Astrocyte (in vitro differentiated cells and primary cell): ENCODE measurements at regions not wholly inside any gene's neighbourhood (a gene's known extent, or its start where the extent isn't known, plus 50 kb on each side); places are given as distances from the start of the nearest gene placed in this dataset.

Experiments used
- DNase-seq: peaks from one replicate; pipeline ENCODE4 v3.0.0-alpha.2; 2010; ENCODE audit warnings: low read depth
- FAIRE-seq: peaks from 2 replicates; lab custom pipeline; 2011; peaks lifted over from hg19 to GRCh38; lab: Jason Lieb, UNC
- H2AFZ ChIP-seq: 2 replicates; pipeline ENCODE4 v1.6.0; 2012; ENCODE audit warnings: low read depth, low read length, inconsistent platforms
- H3K27ac ChIP-seq: 2 replicates; pipeline ENCODE4 v1.5.1; 2011; ENCODE audit warnings: low read depth, low read length, inconsistent platforms
- H3K27me3 ChIP-seq: 2 replicates; pipeline ENCODE4 v1.6.0; 2011; ENCODE audit warnings: low read length, inconsistent platforms; ENCODE audit not compliant: insufficient read depth
- H3K36me3 ChIP-seq: 2 replicates; pipeline ENCODE4 v1.5.1; 2011; ENCODE audit warnings: low read length, inconsistent platforms; ENCODE audit not compliant: insufficient read depth
- H3K4me1 ChIP-seq: 2 replicates; pipeline ENCODE4 v1.5.1; 2011; ENCODE audit warnings: low read length, inconsistent platforms; ENCODE audit not compliant: insufficient read depth
- H3K4me2 ChIP-seq: 2 replicates; pipeline ENCODE4 v1.6.0; 2012; ENCODE audit warnings: low read length, inconsistent platforms
- H3K4me3 ChIP-seq: 2 replicates; pipeline ENCODE4 v1.5.1; 2011; ENCODE audit warnings: low read depth, mild to moderate bottlenecking, low read length, inconsistent platforms; ENCODE audit not compliant: insufficient read depth
- H3K79me2 ChIP-seq: 2 replicates; pipeline ENCODE4 v1.6.0; 2012; ENCODE audit warnings: mild to moderate bottlenecking, low read length, inconsistent platforms; ENCODE audit not compliant: insufficient read depth
- H3K9ac ChIP-seq: 2 replicates; pipeline ENCODE4 v1.6.0; 2012; ENCODE audit warnings: mild to moderate bottlenecking, low read length, inconsistent platforms
- H3K9me3 ChIP-seq: 2 replicates; pipeline ENCODE4 v1.5.1; 2012; ENCODE audit warnings: low read depth, mild to moderate bottlenecking, low read length, inconsistent platforms; ENCODE audit not compliant: insufficient read depth
- H4K20me1 ChIP-seq: 2 replicates; pipeline ENCODE4 v1.6.0; 2012; ENCODE audit warnings: low read length, inconsistent platforms; ENCODE audit not compliant: insufficient read depth
- H3K27ac Mint-ChIP-seq: one replicate; pipeline ENCODE4 v1.8.0; 2021; ENCODE audit warnings: mild to moderate bottlenecking, mixed read lengths; ENCODE audit not compliant: unreplicated experiment
- H3K27me3 Mint-ChIP-seq: one replicate; pipeline ENCODE4 v1.8.0; 2021; ENCODE audit warnings: low read depth, mixed read lengths; ENCODE audit not compliant: unreplicated experiment
- H3K36me3 Mint-ChIP-seq: one replicate; pipeline ENCODE4 v1.8.0; 2021; ENCODE audit warnings: low read depth, mixed read lengths; ENCODE audit not compliant: unreplicated experiment
- H3K4me1 Mint-ChIP-seq: one replicate; pipeline ENCODE4 v1.8.0; 2021; ENCODE audit warnings: low read depth, mixed read lengths; ENCODE audit not compliant: unreplicated experiment
- H3K4me3 Mint-ChIP-seq: one replicate; pipeline ENCODE4 v1.8.0; 2021; ENCODE audit warnings: mild to moderate bottlenecking, moderate library complexity, mixed read lengths; ENCODE audit not compliant: unreplicated experiment
- H3K9me3 Mint-ChIP-seq: one replicate; pipeline ENCODE4 v1.8.0; 2021; ENCODE audit warnings: mild to moderate bottlenecking, mixed read lengths; ENCODE audit not compliant: unreplicated experiment
- EZH2 ChIP-seq: IDR thresholded peaks from 2 replicates; pipeline ENCODE4 v1.6.1; 2012; ENCODE audit warnings: mild to moderate bottlenecking, low read length, inconsistent platforms; ENCODE audit not compliant: insufficient read depth
- TF ChIP-seq, protein P1 (sequence below): IDR thresholded peaks from 2 replicates; pipeline ENCODE4 v1.5.1; 2011; ENCODE audit warnings: low read depth, mild to moderate bottlenecking, inconsistent platforms, low read length, moderate library complexity; ENCODE audit not compliant: insufficient read depth

DNA sequence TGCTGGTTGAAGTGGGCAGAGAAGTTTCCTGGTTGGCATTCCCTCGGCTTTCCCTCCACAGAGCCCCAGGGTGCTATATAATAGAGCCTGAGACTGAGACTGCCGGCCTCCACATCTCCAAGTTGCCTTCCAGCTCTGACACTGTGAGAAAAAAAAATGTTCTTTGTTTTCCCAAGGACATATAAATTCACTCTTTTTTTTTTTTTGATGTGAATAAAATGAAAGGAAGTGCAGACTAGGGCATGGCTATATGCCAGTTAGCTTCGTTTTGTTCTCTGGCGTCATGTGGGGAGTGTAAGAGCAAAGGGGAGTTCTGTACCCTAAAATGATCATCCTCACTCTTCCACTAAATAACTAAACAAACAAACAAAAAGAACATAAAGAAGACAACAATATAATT is 101.6 kb downstream of the TNFSF18 start:
- no peaks in the 10 kb centered on the region for H3K27me3 Mint-ChIP-seq
- DNase-seq (no peak), FAIRE-seq (no peak)
- H3K9me3 Mint-ChIP-seq: peaks cover 3% of the 10 kb centered on the region
- peaks cover 21% of the 10 kb centered on the region for H3K4me1 Mint-ChIP-seq
- no peaks in the 10 kb centered on the region for H4K20me1 ChIP-seq
- H3K4me3 Mint-ChIP-seq: no peak overlapping the region
- no peaks in the 10 kb centered on the region for H3K36me3 Mint-ChIP-seq
- no peak overlapping the region for H3K27ac ChIP-seq
- peaks cover 8% of the 10 kb centered on the region for H3K4me1 ChIP-seq
- no peaks in the 10 kb centered on the region for H3K9me3 ChIP-seq
- no peak overlapping the region for H3K27ac Mint-ChIP-seq
- H3K27me3 ChIP-seq: no peaks in the 10 kb centered on the region
- H3K9ac ChIP-seq: no peak overlapping the region
- H3K4me3 ChIP-seq: no peak overlapping the region
- H3K79me2 ChIP-seq: no peaks in the 10 kb centered on the region
- H3K36me3 ChIP-seq: no peaks in the 10 kb centered on the region
- no peak overlapping the region for H2AFZ ChIP-seq
- TF ChIP-seq, protein P1, sequence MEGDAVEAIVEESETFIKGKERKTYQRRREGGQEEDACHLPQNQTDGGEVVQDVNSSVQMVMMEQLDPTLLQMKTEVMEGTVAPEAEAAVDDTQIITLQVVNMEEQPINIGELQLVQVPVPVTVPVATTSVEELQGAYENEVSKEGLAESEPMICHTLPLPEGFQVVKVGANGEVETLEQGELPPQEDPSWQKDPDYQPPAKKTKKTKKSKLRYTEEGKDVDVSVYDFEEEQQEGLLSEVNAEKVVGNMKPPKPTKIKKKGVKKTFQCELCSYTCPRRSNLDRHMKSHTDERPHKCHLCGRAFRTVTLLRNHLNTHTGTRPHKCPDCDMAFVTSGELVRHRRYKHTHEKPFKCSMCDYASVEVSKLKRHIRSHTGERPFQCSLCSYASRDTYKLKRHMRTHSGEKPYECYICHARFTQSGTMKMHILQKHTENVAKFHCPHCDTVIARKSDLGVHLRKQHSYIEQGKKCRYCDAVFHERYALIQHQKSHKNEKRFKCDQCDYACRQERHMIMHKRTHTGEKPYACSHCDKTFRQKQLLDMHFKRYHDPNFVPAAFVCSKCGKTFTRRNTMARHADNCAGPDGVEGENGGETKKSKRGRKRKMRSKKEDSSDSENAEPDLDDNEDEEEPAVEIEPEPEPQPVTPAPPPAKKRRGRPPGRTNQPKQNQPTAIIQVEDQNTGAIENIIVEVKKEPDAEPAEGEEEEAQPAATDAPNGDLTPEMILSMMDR: no peak
- no peak for TF ChIP-seq EZH2
- no peak overlapping the region for H3K4me2 ChIP-seq

DNA sequence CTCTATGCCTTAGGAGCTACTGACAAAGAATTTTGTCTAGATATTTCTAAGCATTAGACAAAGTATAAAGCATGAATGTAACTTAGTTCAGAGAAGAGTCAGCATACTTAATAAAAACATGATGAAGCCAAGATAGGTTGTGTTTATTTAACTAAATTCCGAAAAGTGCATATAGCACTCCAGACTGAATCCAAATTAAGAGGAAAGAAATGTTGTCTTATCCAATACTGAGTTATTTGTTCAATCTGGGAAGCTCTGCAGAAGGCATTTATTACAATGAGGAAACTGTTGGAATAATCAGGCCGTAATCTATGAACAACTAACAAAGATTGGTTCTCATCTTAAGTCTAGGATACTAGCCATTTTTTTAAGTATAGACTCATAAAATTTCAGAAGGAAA is 100.2 kb downstream of the TNFSF18 start:
- no peak for FAIRE-seq

DNA sequence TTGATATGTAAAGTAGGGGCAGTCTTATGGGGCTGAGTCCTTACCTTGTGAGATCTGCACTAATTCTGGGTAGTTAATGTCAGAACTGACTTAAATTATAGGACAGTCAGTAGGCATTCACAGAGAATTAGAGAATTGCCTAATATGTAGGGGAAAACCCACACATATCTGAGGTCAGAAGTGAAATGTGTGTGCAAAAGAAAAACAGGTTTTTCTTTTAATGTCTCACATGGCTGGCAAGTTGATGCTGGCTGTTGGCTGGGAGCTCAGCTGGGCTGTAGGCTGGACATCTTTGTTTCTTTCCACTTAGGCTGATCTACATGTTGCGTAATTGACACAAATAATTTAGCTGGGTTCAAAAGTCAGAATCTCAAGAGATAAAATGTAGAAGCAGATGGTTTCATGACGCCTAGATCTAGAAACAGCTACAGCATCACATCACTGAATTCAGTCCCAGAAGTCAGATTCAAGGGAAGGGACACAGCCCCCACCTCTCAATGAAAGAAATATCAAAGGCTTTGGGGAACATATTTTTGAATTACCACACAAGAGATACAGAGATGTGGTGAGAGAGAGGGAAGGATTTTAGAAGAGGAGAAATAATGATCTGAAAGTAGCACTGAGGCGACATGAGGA is 98.9 kb downstream of the TNFSF18 start:
- no peaks in the 10 kb centered on the region for H3K79me2 ChIP-seq
- no peak for FAIRE-seq
- no peak overlapping the region for H3K4me3 ChIP-seq
- DNase-seq: peak; percentile 86
- peaks cover 30% of the 10 kb centered on the region for H3K4me1 Mint-ChIP-seq
- H2AFZ ChIP-seq: no peak overlapping the region
- peaks cover 13% of the 10 kb centered on the region for H3K4me1 ChIP-seq
- no peak overlapping the region for H3K4me2 ChIP-seq
- H3K36me3 ChIP-seq: no peaks in the 10 kb centered on the region
- TF ChIP-seq EZH2: no peak
- TF ChIP-seq, protein P1: no peak
- H3K9ac ChIP-seq: no peak overlapping the region
- H3K4me3 Mint-ChIP-seq: no peak overlapping the region
- H3K27ac ChIP-seq: no peak overlapping the region
- H3K27me3 ChIP-seq: no peaks in the 10 kb centered on the region
- H3K27ac Mint-ChIP-seq: no peak overlapping the region
- H3K36me3 Mint-ChIP-seq: no peaks in the 10 kb centered on the region
- no peaks in the 10 kb centered on the region for H3K27me3 Mint-ChIP-seq
- H3K9me3 ChIP-seq: no peaks in the 10 kb centered on the region
- H4K20me1 ChIP-seq: no peaks in the 10 kb centered on the region
- peaks cover 9% of the 10 kb centered on the region for H3K9me3 Mint-ChIP-seq

More for the DNA sequence above, 100.2 kb downstream of the TNFSF18 start:
- Histone ChIP-seq H3K27ac (no peak overlapping the region), H3K27me3 (no peaks in the 10 kb centered on the region), H3K9me3 (no peaks in the 10 kb centered on the region), H3K4me1 (peaks cover 10% of the 10 kb centered on the region), H3K79me2 (no peaks in the 10 kb centered on the region), H3K4me3 (no peak overlapping the region), H2AFZ (no peak overlapping the region), H4K20me1 (no peaks in the 10 kb centered on the region), H3K9ac (no peak overlapping the region), H3K36me3 (no peaks in the 10 kb centered on the region), H3K4me2 (no peak overlapping the region)
- Mint-ChIP-seq H3K4me3 (no peak overlapping the region), H3K9me3 (peaks cover 9% of the 10 kb centered on the region), H3K36me3 (no peaks in the 10 kb centered on the region), H3K27me3 (no peaks in the 10 kb centered on the region), H3K4me1 (peaks cover 28% of the 10 kb centered on the region), H3K27ac (no peak overlapping the region)
- TF ChIP-seq, protein P1: no peak
- TF ChIP-seq EZH2: no peak
- no peak for DNase-seq
